Fibroblast of lung (primary cell): ENCODE measurements at regions not wholly inside any gene's neighbourhood (a gene's known extent, or its start where the extent isn't known, plus 50 kb on each side); places are given as distances from the start of the nearest gene placed in this dataset.

Experiments
- DNase-seq, 2 donors: peaks; one replicate each; pipeline versions ENCODE4 v3.0.0 to v3.0.0-alpha.2; 2010; ENCODE audit warnings: low read depth in 2 of 2
- H2AFZ ChIP-seq: 2 replicates; pipeline ENCODE4 v1.5.1; 2012; ENCODE audit warnings: low read length, control low read depth, inconsistent platforms
- H3K27ac ChIP-seq: 2 replicates; pipeline ENCODE4 v1.5.1; 2011; ENCODE audit warnings: low read length, control low read depth; ENCODE audit not compliant: insufficient read depth
- H3K27me3 ChIP-seq: 2 replicates; pipeline ENCODE4 v1.5.1; 2011; ENCODE audit warnings: mild to moderate bottlenecking, low read length; ENCODE audit not compliant: control insufficient read depth, insufficient read depth
- H3K36me3 ChIP-seq: 2 replicates; pipeline ENCODE4 v1.5.1; 2011; ENCODE audit warnings: low read length; ENCODE audit not compliant: control insufficient read depth, insufficient read depth
- H3K4me1 ChIP-seq: 2 replicates; pipeline ENCODE4 v1.5.1; 2011; ENCODE audit warnings: low read length; ENCODE audit not compliant: control insufficient read depth, insufficient read depth; ENCODE audit errors: extremely low read depth
- H3K4me2 ChIP-seq: 2 replicates; pipeline ENCODE4 v1.5.1; 2011; ENCODE audit warnings: low read length, control low read depth; ENCODE audit not compliant: insufficient read depth; ENCODE audit errors: extremely low read depth
- H3K4me3 ChIP-seq, 4 experiments: fragments of 200-600 bp in 1 of 4; sonication (generic) in 1 of 4; replicated peaks in 1 of 4; 2 replicates each; pipeline ENCODE4 v1.5.1; 2011 to 2016; ENCODE audit warnings: low read length in 4 of 4, low read depth in 3 of 4, mild to moderate bottlenecking in 3 of 4, control low read depth in 2 of 4, inconsistent platforms in 1 of 4, mixed read lengths in 1 of 4; ENCODE audit not compliant: insufficient read depth in 1 of 4; ENCODE audit errors: control extremely low read depth in 1 of 4
- H3K79me2 ChIP-seq: 2 replicates; pipeline ENCODE4 v1.5.1; 2012; ENCODE audit warnings: mild to moderate bottlenecking, low read length, inconsistent platforms; ENCODE audit not compliant: control insufficient read depth, insufficient read depth
- H3K9ac ChIP-seq: 2 replicates; pipeline ENCODE4 v1.5.1; 2011; ENCODE audit warnings: mild to moderate bottlenecking, low read length, control low read depth; ENCODE audit not compliant: insufficient read depth
- H3K9me3 ChIP-seq: 2 replicates; pipeline ENCODE4 v1.5.1; 2012; ENCODE audit warnings: low read depth, low read length; ENCODE audit not compliant: control insufficient read depth, insufficient read depth
- H4K20me1 ChIP-seq: 2 replicates; pipeline ENCODE4 v1.5.1; 2011; ENCODE audit warnings: low read length; ENCODE audit not compliant: control insufficient read depth, insufficient read depth; ENCODE audit errors: extremely low read depth
- EZH2 ChIP-seq: IDR thresholded peaks from 2 replicates; pipeline ENCODE4 v1.5.1; 2012; ENCODE audit warnings: low read length, control low read depth, mild to moderate bottlenecking; ENCODE audit errors: missing control alignments
- TF ChIP-seq, protein P1 (sequence below), 2 donors: IDR thresholded peaks in 1 of 2; conservative IDR thresholded peaks in 1 of 2; 1 replicate in 1 of 2; 2 replicates in 1 of 2; pipeline ENCODE4 v1.5.1; 2011 to 2012; ENCODE audit warnings: low read length in 2 of 2, control low read depth in 1 of 2, inconsistent platforms in 1 of 2, low read depth in 1 of 2, mild to moderate bottlenecking in 1 of 2

DNA sequence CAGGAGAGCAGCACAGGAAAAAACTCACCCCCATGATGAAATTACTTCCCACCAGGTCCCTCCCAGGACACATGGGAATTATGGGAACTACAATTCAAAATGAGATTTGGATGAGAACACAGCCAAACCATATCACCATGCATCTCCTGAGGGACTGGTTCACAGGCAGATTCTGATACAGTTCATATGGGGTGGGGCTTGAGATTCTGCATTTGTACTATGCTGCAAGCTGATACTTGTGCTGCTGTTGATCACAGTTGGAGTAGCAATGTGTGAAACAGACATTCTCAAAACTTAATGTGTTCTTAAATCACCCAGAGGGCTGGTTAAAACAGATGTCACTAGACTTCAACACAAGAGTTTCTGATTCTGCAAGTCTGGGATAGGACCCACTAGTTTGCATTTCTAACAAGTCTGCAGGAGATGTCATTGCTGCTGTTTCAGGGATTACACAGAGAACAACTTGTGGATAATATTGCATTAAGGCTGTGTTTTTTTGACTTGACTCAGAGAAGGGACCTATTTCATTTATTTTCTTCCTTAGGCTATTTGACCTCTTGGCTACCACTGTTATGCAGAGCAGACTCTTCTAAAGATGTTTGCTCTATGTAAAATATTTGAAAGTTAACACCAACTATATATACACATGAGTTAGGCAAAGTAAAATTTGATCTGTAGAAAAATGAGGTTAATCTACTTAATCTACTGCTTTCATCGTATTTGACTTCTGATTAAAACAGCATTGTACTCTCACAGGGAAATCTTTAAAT lies 194.2 kb upstream of the CNTN3 start:
- DNase-seq: no peak
- H3K79me2 ChIP-seq: no peaks in the 10 kb centered on the region
- no peak overlapping the region for H3K4me2 ChIP-seq
- H2AFZ ChIP-seq: no peak overlapping the region
- H3K36me3 ChIP-seq: no peaks in the 10 kb centered on the region
- no peaks in the 10 kb centered on the region for H4K20me1 ChIP-seq
- no peaks in the 10 kb centered on the region for H3K4me1 ChIP-seq
- no peak overlapping the region for H3K9ac ChIP-seq
- no peak overlapping the region for H3K4me3 ChIP-seq
- no peak for TF ChIP-seq EZH2
- TF ChIP-seq, protein P1, sequence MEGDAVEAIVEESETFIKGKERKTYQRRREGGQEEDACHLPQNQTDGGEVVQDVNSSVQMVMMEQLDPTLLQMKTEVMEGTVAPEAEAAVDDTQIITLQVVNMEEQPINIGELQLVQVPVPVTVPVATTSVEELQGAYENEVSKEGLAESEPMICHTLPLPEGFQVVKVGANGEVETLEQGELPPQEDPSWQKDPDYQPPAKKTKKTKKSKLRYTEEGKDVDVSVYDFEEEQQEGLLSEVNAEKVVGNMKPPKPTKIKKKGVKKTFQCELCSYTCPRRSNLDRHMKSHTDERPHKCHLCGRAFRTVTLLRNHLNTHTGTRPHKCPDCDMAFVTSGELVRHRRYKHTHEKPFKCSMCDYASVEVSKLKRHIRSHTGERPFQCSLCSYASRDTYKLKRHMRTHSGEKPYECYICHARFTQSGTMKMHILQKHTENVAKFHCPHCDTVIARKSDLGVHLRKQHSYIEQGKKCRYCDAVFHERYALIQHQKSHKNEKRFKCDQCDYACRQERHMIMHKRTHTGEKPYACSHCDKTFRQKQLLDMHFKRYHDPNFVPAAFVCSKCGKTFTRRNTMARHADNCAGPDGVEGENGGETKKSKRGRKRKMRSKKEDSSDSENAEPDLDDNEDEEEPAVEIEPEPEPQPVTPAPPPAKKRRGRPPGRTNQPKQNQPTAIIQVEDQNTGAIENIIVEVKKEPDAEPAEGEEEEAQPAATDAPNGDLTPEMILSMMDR (conservative IDR thresholded peaks at IDR 0.05 in 1 of 2, IDR thresholded peaks at IDR 0.05 in 1 of 2; ENCODE audit: low read depth in 1 of 2, low read length in 2 of 2): no peak
- no peaks in the 10 kb centered on the region for H3K27me3 ChIP-seq
- H3K9me3 ChIP-seq: no peaks in the 10 kb centered on the region
- H3K27ac ChIP-seq: no peak overlapping the region

- Histone ChIP-seq H3K9me3 (no peaks in the 10 kb centered on the region), H3K27me3 (no peaks in the 10 kb centered on the region), H3K4me1 (no peaks in the 10 kb centered on the region), H3K36me3 (no peaks in the 10 kb centered on the region), H3K4me3 (no peak overlapping the region), H2AFZ (no peak overlapping the region), H3K9ac (no peak overlapping the region), H3K27ac (no peak overlapping the region), H3K79me2 (no peaks in the 10 kb centered on the region), H3K4me2 (no peak overlapping the region), H4K20me1 (no peaks in the 10 kb centered on the region)
- DNase-seq: no peak
- TF ChIP-seq, protein P1 (conservative IDR thresholded peaks at IDR 0.05 in 1 of 2, IDR thresholded peaks at IDR 0.05 in 1 of 2; ENCODE audit: low read depth in 1 of 2, low read length in 2 of 2): no peak
- TF ChIP-seq EZH2: no peak
These were observed 187.5 kb upstream of the CNTN3 start for GRCh38 chr3:74801924-74802323.

GRCh38 chr3:74789111-74789510 lies 174.7 kb upstream of the CNTN3 start:
- Histone ChIP-seq H3K4me1 (no peaks in the 10 kb centered on the region), H3K4me2 (no peak overlapping the region), H3K9me3 (no peaks in the 10 kb centered on the region), H3K9ac (no peak overlapping the region), H3K79me2 (no peaks in the 10 kb centered on the region), H3K27ac (no peak overlapping the region), H3K36me3 (no peaks in the 10 kb centered on the region), H3K4me3 (no peak overlapping the region), H2AFZ (no peak overlapping the region), H3K27me3 (no peaks in the 10 kb centered on the region), H4K20me1 (no peaks in the 10 kb centered on the region)
- no peak for DNase-seq
- no peak for TF ChIP-seq EZH2
- TF ChIP-seq, protein P1 (conservative IDR thresholded peaks at IDR 0.05 in 1 of 2, IDR thresholded peaks at IDR 0.05 in 1 of 2; ENCODE audit: low read depth in 1 of 2, low read length in 2 of 2): no peak
